ENCODE measurements at regions not wholly inside any gene's neighbourhood (a gene's known extent, or its start where the extent isn't known, plus 50 kb on each side); places are given as distances from the start of the nearest gene placed in this dataset.

DNA sequence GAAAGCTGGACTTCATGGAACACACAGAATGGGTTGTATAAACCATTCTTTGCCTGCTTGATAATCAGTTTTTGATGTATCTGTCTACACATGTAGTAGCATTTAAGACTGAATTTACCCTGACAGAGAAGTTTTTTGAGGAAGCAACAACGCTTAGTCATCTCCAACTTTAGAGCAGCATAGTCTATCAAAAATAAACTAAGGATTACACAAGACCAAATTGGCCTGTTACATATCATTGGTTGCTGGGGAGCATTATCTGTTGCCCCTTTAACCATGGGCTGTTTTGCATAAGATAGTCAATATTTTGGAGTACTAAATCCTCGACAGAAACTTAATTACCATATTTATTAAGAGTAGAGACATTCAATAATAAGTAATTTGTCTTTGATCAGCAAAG is 347.4 kb downstream of the FAM47B start (continued):
- TF ChIP-seq EZH2 (conservative IDR thresholded peaks at IDR 0.05; ENCODE audit: low read depth, low read length) (no peak), ZBTB21 (CRISPR knock-in tag; IDR thresholded peaks at IDR 0.05) (no peak), CAMTA2 (CRISPR knock-in tag; IDR thresholded peaks at IDR 0.05; ENCODE audit: borderline replicate concordance) (no peak), HNRNPL (IDR thresholded peaks at IDR 0.05; ENCODE audit: low read depth, low read length) (no peak), HOXA9 (CRISPR knock-in tag; IDR thresholded peaks at IDR 0.05; ENCODE audit: borderline replicate concordance) (no peak), ZEB1 (IDR thresholded peaks at IDR 0.05; ENCODE audit: insufficient replicate concordance, low read depth) (no peak), HHEX (CRISPR knock-in tag; IDR thresholded peaks at IDR 0.05) (no peak)
- TF ChIP-seq, protein P1, sequence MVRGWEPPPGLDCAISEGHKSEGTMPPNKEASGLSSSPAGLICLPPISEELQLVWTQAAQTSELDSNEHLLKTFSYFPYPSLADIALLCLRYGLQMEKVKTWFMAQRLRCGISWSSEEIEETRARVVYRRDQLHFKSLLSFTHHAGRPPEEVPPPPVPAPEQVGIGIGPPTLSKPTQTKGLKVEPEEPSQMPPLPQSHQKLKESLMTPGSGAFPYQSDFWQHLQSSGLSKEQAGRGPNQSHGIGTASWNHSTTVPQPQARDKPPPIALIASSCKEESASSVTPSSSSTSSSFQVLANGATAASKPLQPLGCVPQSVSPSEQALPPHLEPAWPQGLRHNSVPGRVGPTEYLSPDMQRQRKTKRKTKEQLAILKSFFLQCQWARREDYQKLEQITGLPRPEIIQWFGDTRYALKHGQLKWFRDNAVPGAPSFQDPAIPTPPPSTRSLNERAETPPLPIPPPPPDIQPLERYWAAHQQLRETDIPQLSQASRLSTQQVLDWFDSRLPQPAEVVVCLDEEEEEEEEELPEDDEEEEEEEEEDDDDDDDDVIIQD (CRISPR knock-in tag; IDR thresholded peaks at IDR 0.05; ENCODE audit: low read depth), result no peak

DNA sequence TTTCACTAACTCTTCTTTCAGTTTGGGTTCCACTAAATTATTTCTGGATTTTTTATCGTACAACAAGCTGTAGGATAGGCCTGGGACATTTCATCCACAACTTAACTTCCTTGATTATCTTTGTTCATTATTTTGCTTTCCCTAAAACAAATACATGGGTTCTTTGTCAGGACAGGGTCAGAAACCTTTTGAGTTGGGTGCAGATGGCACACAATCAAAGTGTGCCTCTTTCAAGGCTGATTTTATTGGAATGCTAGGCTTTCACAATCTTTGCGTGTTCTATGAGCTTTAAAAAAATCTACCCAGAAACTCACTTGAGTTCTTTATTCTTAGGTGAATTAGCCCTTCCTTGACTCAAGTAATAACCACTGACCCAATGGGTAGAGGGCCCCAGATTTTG is 348.4 kb downstream of the FAM47B start:
- Histone ChIP-seq H4K20me1 (ENCODE audit: insufficient read depth, low read length) (no peaks in the 10 kb centered on the region), H3K9ac (ENCODE audit: insufficient read depth, low read depth, low read length) (no peak overlapping the region), H3K79me2 (ENCODE audit: insufficient read depth, low read length) (no peaks in the 10 kb centered on the region), H3K9me3 (ENCODE audit: low read length) (no peaks in the 10 kb centered on the region; the same call in 1 of the 2 replicates), H3K4me3 (replicated peaks in 1 of 3; ENCODE audit: insufficient read depth in 1 of 3, low read depth in 2 of 3, low read length in 3 of 3) (no peak overlapping the region), H3K27ac (ENCODE audit: extremely low read length, insufficient read depth, low read length) (no peak overlapping the region), H3K36me3 (replicated peaks in 1 of 2; ENCODE audit: control insufficient read depth in 1 of 2, insufficient read depth in 2 of 2, low read length in 2 of 2) (no peaks in the 10 kb centered on the region), H2AFZ (ENCODE audit: low read length) (no peak overlapping the region), H3K27me3 (ENCODE audit: control insufficient read depth in 1 of 2, insufficient read depth in 2 of 2, low read length in 2 of 2) (no peaks in the 10 kb centered on the region), H3K4me1 (ENCODE audit: insufficient read depth, low read length) (no peaks in the 10 kb centered on the region), H3K4me2 (ENCODE audit: low read depth, low read length) (no peak overlapping the region)
- WGBS (ENCODE audit: low lambda C conversion rate), result 0% methylated on average over 2 of the region's 2 CpGs
- FAIRE-seq, result no peak
- ChIA-PET POLR2A (no interaction called here), CTCF (ENCODE audit: low intra/inter-chr PET ratio, low total read pairs) (no interaction called here)
- TF ChIP-seq, protein P2, sequence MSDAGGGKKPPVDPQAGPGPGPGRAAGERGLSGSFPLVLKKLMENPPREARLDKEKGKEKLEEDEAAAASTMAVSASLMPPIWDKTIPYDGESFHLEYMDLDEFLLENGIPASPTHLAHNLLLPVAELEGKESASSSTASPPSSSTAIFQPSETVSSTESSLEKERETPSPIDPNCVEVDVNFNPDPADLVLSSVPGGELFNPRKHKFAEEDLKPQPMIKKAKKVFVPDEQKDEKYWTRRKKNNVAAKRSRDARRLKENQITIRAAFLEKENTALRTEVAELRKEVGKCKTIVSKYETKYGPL (CRISPR knock-in tag; IDR thresholded peaks at IDR 0.05), result no peak
- TF ChIP-seq LCORL (IDR thresholded peaks at IDR 0.05) (no peak), LCORL (CRISPR knock-in tag; IDR thresholded peaks at IDR 0.05) (no peak), NR3C1 (CRISPR knock-in tag; IDR thresholded peaks at IDR 0.05) (no peak), KLF11 (CRISPR knock-in tag; IDR thresholded peaks at IDR 0.05) (no peak), GTF2F1 (IDR thresholded peaks at IDR 0.05; ENCODE audit: low read length) (no peak), HDAC1 (CRISPR knock-in tag; IDR thresholded peaks at IDR 0.05) (no peak), U2AF2 (IDR thresholded peaks at IDR 0.05; ENCODE audit: low read depth, low read length) (no peak), KLF15 (CRISPR knock-in tag; IDR thresholded peaks at IDR 0.05; ENCODE audit: borderline replicate concordance) (no peak)
- TF ChIP-seq, protein P3, sequence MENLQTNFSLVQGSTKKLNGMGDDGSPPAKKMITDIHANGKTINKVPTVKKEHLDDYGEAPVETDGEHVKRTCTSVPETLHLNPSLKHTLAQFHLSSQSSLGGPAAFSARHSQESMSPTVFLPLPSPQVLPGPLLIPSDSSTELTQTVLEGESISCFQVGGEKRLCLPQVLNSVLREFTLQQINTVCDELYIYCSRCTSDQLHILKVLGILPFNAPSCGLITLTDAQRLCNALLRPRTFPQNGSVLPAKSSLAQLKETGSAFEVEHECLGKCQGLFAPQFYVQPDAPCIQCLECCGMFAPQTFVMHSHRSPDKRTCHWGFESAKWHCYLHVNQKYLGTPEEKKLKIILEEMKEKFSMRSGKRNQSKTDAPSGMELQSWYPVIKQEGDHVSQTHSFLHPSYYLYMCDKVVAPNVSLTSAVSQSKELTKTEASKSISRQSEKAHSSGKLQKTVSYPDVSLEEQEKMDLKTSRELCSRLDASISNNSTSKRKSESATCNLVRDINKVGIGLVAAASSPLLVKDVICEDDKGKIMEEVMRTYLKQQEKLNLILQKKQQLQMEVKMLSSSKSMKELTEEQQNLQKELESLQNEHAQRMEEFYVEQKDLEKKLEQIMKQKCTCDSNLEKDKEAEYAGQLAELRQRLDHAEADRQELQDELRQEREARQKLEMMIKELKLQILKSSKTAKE (CRISPR knock-in tag; IDR thresholded peaks at IDR 0.05; ENCODE audit: borderline replicate concordance), result no peak
- no peak for DNase-seq (ENCODE audit: low spot score)
- no peak for ATAC-seq
- in situ Hi-C loops (cut with HindIII; ENCODE audit: extremely low pct_ligation_motif_present, low pct_unique_long_range_greater_than_20kb) (no loop called here), intact Hi-C loops (cut with micrococcal nuclease; ENCODE audit: unreplicated experiment) (no loop called here)
- no TSS peak for BruUV-seq (replicated peaks)

All from HepG2 (cell line).